Renal pelvis (tissue), 1 donor: ENCODE measurements at regions not wholly inside any gene's neighbourhood (a gene's known extent, or its start where the extent isn't known, plus 50 kb on each side); places are given as distances from the start of the nearest gene placed in this dataset.
"Not testable (repeated sequence)": the region's sequence is repeated elsewhere in the genome, so short reads cannot be mapped to it uniquely, and the experiment has no call there.

ENCODE experiments used
- DNase-seq: peaks from one replicate; pipeline ENCODE4 v3.0.0-alpha.2; 2013

DNA sequence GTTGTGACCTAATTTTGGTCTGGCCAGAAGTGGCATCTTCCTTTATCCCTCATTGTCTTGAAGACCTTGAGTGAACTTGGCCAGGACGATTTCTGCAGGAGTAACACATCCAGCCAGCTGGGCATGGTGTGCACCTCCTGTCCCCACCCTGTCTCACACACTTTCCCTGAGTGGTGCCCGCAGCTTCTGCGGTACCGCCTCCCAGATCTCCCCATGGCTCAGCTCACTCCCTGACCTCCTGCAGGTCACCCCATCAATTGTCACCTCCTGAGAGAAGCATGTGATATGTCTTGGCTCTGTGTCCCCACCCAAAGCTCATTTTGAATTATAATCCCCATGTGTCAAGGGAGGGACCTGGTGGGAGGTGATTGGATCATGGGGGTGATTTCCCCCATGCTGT is 50.2 kb upstream of the TP53I11 start:
- DNase-seq = no peak

DNA sequence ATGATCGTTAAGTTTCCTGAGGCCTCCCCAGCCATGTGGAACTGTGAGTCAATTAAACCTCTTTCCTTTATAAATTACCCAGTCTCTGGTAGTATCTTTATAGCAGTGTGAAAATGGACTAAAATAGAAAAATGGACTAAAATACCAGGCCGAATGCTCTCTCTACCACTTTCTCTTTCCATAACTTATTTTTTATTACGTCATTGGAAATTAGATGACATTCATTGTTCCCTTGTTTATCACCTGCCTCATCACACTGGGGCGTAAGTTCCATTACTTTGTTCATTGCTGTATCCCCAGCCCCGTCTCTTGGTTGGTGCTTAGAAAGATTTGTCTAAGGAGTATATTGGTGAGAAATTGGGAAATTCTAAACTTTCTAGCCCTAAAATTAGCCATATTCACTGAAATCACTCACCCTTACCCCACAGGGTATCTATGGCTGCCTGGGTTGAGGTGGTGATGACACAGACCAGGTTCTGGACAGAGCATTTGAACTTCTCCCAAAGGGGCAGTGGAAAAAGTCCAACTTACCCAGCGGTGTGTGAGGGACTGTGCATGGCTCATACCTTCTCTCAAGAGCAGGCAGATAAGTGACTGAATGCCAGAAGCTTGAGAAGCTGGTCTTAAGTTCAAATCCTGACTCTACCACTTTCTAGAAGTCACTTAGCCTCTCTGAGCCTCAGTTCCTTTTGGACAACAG is 50.9 kb upstream of the TP53I11 start:
- DNase-seq = no peak

DNA sequence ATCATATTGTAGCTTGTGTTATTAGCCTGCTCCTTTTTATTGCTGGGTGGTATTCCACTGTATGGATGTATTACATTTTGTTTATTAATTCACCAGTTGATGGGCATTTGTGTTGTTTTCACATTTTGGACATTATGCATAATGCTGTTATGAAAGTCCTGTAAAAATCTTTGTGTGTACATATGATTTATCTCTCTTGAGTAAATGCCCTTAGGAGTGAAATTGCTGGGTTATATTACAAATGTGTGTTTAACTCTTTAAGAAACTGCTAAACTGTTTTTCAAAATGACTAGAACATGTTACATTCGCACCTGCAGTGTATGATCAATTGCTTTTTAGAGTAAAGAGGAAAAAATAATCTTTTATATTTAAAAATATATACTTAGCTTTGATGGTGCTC is 54.4 kb upstream of the TP53I11 start:
- no peak for DNase-seq

DNA sequence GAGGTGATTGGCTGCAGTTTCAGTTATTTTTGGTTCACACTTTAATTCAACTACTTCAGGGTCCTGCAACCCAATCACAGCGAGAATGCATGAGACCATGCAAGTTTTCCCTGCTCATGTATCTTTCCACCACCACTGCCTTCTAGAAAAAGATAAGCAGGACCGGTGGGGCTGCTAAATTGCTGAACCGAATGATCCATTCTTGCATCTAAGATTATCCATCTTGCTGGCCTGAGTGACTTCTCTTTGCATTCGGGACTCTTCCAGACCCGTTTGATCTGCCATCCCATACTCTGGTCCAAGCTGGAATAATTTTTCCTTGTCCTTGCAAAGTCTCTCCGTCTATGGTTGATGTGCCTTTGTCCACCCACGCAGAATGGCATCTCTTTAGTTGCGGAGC is 56.3 kb upstream of the TP53I11 start:
- DNase-seq = no peak

DNA sequence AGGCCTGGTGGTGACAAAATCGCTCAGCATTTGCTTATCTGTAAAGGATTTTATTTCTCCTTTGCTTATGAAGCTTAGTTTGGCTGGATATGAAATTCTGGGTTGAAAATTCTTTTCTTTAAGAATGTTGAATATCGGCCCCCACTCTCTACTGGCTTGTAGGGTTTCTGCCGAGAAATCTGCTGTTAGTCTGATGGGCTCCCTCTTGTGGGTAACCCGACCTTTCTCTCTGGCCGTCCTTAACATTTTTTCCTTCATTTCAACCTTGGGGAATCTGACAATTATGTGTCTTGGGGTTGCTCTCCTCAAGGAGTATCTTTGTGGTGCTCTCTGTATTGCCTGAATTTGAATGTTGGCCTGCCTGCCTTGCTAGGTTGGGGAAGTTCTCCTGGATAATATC is 65.3 kb upstream of the TP53I11 start:
- DNase-seq = not testable (repeated sequence)

DNA sequence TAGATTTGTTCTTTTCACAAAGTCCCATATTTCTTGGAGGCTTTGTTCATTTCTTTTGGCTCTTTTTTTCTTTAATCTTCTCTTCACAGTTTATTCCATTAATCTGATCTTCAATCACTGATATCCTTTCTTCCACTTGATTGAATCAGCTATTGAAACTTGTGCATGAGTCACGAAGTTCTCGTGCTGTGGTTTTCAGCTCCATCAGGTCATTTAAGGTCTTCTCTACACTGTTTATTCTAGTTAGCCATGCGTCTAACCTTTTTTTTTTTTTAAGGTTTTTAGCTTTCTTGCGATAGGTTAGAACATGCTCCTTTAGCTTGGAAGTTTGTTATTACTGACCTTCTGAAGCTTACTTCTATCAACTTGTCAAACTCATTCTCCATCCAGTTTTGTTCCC is 65.8 kb upstream of the TP53I11 start:
- DNase-seq = not testable (repeated sequence)

DNA sequence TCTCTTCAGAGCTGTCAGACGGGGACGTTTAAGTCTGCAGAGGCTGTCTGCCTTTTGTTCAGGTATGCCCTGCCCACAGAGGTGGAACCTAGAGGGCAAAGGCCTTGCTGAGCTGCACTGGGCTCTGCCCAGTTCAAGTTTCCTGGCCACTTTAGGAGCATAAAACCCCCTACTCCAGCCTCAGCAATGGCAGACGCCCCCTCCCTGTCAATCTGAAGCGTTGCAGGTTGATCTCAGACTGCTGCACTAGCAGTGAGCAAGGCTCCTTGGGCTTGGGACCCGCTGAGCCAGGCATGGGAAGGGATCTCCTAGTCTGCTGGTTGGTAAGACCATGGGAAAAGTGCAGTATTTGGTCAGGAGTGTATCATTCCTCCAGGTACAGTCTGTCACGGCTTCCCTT is 66.6 kb upstream of the TP53I11 start:
- no peak for DNase-seq

DNA sequence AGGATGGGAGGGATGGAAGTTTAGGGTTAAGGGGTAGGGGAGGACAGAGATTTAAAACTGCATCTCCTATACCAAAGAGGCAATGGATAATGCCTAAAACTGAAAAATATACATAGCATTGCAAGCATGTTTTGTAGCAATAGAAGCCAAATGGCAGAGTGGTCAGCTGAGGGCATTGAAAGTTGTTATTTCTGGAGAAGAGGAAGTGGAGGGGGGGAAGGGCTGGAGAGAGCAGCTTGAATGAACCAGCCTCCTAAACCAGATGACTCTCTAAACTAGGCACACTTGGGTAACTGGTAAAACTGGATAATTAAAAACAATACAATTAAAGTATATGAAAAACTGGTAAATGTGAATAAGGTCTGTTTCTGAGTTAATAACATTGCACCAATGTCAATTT is 70.3 kb upstream of the TP53I11 start:
- DNase-seq = no peak

DNA sequence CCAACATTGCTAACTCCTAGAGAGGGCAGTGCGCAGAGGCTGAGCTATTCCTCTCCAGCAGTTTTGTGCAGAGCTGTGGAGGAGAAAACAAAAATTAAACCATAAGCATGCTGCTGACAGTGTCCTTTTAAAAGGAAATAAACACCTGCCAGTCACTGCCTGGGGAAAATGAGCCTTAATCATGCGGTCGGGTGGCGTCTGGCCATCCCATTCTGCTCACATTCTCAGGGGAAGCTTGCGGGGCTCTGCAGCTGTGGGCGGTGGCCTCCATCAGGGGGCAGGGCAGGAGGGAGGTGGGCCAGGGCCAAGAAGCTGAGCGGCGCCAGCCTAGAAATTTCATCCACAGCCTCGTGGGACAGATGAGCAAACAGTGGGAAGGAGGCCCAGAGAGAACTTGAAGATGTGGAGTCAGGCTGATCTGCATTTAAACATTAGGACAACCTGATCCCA is 71.0 kb upstream of the TP53I11 start:
- DNase-seq = no peak

DNA sequence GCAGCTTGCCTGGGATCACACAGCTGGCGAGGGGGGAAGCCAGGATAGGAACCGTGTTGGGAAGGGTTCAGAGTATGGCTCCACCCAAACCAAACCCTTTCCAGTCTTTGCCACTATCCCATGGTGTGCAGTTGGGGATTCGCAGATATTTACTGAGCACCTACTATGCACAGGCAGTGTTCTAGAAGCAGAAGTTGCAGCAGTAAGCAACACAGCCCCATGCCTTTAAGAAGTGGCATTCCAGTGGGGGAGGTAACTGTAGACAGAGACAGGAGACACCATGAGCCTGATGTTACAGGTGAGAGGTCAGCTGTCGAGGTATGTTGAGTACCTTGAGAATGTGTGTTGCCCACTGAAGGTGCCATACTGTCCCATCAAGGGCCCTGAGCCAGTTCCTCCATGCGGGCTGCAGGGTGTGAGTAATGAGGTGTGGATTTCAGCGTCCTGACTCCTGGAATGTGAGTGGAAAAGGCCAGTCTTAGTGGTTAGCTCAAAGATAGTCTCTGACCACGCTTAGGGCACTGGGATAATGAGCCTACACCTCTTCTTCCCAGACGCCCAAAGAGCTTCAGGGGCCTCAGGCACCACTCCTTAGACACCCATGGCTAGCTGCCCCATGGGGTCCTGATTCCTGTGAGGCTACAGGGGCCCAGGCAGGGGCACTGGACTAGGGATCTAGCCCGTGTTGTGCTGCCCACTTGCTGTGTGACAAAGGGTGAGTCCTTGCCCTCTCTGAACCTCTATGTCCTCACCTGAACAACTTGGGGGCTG is 71.8 kb upstream of the TP53I11 start:
- DNase-seq = no peak

DNA sequence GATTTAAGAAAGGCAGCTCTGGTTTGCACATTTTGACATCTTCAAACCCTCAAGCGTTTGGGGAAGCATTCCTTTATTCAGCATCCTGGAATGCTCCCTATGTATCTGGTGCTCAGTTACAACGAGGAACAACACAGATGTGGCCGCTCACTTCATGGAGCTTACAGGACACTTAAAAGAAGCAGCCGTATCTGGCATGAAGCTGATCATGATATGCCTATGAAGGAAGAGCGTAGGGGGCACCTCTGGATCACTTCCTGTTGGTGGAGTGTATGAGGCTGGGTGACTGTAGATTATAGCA is 72.3 kb upstream of the TP53I11 start:
- no peak for DNase-seq

DNA sequence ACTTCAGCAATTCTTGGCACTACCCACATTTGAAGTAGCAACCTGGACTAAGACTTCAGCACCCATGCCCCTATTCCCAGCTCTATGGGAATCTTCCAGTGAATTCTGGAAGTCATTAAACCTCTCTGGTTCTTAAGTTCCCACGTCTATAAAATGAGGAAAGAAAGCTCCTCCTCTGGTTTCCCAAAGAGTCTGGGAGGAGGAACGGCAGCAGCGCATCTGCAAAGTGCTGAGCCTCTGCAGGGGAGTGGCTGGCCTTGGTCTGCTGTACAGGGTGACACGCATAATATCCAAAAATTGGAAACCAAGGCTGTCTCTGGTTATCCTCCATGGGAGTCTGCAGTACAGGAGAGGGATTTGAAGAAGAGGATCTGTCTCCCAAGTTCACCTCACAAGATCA is 73.6 kb upstream of the TP53I11 start:
- DNase-seq = no peak

DNA sequence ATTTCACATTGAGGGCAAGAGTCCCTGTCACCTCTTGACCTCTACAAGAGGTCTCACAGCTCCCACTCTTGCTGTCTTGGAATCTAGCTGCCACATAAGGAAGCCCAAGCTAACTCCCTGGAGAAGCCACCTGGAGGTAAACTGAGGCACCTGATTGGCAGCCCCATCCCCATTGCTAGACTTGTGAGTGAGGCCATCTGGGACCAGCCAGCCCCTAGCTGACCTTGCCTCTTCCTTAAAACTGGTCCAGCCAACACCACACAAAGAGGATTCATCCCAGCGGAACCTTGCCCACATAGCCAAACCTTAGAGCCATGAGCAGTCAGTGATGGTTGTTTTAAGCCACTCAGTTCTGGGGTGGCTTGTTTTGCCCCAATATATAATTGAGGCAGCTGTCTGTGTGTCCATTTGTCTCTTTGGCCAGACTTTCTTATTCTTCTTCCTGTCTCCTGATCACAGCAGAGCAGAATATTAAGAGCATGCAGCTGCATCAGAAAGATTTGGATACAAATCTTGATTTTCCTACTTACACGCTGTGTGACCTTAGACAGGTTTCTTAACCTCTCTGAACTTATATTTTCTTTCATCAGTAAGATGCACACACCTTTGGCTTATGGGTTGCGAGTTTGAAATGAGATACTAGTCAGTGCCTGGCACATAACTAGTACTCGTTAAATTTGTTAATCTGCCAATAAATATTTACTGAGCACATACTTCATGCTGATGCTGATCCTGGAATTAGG is 74.3 kb upstream of the TP53I11 start:
- no peak for DNase-seq

DNA sequence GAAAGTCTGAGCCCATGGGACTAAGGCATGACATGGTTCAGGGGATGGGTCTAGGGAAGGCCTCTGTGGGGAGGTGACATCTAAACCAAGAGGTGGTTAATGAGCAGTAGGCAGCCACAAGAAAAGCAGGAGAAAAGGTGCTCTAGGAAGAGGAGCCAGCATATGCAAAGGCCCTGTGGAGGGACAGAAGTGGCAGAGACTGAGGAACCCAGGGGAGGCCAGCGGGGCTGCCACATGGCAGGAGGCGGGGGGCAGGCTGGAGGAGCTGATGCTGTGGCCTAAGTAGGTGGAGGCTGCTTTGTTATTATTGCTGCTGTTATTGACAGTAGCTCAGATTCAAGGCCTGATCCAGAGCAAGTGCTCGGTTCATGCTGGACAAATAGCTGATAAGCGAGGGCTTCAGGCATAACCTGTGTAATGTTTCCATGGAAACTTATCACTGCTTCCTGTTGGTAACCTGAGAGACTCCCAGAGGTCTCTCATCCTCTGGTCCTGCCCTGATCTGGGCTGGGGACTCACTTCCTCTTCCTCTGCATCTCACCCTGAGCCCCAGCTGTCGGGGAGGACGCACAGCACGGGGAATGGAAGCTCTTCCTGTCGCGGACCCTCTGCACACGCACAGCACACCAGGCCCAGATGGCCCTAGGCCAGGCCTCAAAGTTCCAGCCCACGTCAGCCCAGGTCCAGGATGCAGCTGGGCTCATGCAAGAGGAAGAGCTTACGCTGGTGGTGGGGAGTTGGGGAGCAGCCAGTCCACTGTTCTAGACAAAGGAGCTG is 75.2 kb upstream of the TP53I11 start:
- peak; percentile 42 for DNase-seq

DNA sequence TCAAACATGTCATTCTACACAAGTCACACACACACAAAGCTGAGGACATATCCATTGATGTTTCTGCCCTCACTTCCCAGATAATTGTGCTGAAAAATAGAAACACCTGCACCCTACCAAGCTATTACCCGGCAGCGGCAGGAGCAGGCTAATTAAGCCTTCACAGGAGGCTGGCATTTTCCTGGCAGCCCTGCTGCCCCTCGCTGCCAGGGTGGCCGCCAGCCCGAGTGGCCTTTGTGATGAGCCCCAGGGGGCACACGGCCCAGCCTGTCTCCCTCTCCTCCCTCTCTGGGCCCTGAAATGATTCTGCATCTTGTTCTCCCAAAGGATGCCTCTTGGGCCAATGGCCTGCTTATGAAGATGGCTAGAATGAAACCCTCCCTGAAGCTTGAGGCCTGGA is 76.2 kb upstream of the TP53I11 start:
- DNase-seq = no peak

DNA sequence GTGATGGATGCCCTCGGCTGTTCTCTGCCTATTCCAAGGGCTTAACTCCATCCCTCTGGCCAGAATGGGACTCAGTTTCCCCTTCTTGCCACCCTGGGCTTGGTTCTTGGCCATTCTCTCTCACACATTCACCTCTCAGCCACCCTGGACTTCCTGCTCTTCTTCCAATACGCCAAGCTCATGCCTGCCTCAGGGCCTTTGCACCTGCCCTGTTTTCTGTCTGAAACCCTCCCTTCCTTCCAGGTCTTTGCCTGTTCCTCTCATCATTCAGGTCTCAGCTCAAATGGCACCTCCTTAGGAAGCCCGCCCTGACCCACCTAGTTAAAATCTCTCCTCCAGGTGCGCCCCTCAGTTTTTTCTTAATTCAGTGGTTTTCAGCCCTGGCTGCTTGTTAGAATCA is 76.6 kb upstream of the TP53I11 start:
- DNase-seq = no peak

DNA sequence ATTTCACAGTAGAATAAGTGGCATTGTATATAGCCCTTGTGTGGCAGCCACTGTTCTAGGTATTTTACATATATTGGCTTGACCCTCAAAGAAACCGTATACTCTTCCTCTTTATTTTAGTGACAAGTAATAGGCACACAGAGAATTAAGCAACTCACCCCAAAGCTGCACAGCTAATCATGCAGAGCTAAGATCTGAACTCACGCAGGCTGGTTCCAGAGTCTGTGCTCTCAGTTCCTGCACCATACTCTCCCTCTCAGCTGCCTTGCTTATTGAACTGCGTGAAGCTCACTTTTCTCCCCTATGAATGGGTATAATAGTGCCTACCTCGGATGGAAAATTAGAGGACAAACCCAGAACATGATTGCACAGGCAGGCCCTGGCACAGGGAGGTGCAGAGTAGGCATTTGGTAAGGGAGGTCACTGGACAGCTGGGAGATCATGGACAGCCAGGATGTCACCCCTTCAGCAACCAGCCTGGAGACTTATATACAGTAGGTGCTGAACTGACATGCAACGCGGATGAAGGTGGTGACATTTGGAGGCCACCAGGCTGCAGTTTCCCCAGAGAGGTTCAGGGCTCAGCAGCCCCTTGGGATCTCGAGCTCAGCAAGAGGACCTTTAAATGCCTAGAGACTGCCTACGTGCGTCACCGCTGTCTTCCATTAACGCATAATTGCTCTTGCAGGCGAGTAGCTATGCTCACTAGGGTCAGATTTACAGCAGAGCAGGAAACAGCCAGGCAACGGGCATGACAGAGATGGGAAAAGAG is 78.4 kb upstream of the TP53I11 start:
- no peak for DNase-seq

DNA sequence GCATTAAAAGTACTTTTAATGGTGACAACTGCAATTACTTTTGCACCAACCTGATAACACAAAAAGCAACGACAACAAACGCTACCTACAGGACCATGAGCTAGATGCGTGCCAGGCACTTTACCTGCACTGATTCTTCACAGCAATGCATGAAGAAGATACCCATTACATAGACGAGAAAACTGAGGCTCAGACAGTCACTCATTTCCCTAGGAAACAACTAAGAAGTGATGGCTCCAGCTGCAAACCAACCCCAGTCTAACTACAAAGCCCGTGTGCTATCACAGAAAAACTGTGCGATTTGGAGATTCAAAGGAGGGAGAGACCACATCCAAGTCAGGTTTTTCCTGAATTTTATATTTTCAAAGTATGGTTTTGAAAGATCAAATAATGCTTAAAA is 80.1 kb upstream of the TP53I11 start:
- DNase-seq = no peak

DNA sequence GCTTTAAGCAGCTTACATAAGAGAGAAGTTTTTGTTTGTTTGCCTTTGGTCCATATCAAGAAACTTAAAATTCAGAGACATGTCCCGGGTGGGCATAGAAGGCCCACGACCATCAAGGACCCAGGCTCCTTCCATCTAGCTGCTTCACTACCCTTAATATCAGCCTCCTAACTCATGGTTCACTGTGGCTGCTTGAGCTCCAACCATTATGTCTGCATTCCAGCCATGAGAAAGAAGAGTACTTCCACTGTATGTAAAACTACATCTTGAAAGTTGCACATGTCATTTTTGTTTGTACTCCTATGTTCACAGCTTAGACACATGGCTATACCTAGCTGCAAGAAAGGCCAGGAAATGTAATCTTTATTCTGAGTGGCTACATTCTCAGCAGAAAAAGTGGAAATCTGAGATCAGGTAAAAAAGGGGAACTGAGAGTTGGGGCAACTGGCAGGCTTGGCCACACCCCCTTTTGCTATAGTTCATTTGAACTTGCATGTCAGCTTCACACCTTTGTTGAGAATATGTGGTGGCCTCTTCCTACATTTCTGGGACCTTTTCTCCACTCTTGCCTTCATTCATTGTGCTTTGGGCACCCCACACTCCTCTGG is 81.3 kb upstream of the TP53I11 start:
- no peak for DNase-seq

DNA sequence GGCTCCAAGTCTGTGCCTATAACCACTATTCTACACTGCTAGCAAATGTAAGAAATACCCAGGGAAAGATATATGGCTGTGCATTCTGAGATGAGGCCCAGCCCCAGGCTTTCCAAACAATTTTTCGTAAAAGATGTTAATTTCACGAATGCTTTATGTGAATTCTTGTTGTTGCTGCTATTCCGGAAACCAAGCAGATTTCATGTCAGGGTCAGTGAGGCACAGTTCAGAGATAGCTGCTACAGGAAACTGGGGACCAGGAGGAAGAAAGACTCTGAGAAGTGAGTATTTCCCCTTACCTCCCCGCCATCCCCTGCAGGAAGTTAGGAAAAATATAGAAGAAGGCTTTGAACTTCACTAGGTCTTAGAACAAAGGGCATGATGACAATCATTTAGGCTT is 84.7 kb upstream of the TP53I11 start:
- no peak for DNase-seq

DNA sequence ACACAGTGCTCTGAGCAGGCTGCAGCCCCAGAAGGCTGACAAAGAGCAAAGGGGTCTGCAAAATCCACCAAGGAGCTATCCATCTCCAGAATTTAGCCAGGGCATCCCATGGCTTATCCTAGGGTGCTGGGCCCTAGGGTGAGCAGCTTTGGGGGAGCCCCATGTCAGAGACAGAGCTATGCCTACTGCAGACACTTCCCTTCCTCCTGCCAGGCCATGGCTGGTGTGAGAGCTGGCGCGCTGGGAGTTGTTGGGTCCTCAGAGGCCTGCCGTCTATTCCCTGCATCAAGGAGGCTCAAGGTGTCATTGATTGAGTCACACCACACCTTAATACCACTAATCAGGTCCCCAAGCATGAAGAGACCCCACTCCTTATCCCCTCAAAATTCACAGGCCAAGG is 85.3 kb upstream of the TP53I11 start:
- DNase-seq = no peak
